Activated gamma-delta T cell treated with Interleukin-2 at 50 U/mL for 16 hours (primary cell): ENCODE measurements at regions not wholly inside any gene's neighbourhood (a gene's known extent, or its start where the extent isn't known, plus 50 kb on each side); places are given as distances from the start of the nearest gene placed in this dataset.

Experiments used
- DNase-seq: peaks from one replicate; pipeline ENCODE4 v3.0.0-alpha.2; 2020

GRCh38 chr22:49522582-49523373 is 304.9 kb downstream of the BRD1 start:
- no peak for DNase-seq

- DNase-seq, result no peak
Observed at GRCh38 chr22:49521787-49522224, 305.9 kb downstream of the BRD1 start.

DNA sequence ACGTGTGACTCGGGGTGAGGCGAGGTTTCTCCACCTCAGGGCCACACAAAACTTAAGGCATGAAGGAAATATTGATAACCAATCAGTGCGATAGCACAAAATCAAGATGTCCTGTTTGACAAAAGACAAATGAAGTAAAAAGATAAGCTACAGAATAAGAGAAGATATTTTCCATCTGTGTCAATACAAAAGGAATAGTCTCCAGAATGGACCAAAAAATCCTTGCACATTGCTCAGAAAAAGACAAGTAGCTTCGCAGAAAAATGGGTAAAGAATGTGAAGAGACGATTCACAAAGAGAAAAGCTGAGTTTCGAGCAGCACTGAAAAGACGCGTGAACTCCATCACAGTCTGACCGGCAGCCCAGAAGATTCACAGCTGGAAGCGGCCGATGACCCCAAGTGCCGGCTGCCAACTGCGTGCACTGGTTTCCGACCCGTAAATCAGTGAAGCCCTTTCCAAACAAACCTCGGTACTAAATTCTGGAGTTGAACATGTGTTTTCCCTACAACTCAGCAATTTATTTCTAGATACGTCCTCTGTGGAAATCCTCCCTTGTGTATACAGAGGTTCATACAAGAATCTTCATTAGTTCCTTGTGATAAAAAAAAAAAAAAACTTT is 308.4 kb downstream of the BRD1 start:
- no peak for DNase-seq

GRCh38 chr22:49518436-49518970 is 309.2 kb downstream of the BRD1 start:
- no peak for DNase-seq

GRCh38 chr22:49517667-49518185 is 309.9 kb downstream of the BRD1 start:
- no peak for DNase-seq

GRCh38 chr22:49517211-49517610 is 310.5 kb downstream of the BRD1 start:
- no peak for DNase-seq

DNA sequence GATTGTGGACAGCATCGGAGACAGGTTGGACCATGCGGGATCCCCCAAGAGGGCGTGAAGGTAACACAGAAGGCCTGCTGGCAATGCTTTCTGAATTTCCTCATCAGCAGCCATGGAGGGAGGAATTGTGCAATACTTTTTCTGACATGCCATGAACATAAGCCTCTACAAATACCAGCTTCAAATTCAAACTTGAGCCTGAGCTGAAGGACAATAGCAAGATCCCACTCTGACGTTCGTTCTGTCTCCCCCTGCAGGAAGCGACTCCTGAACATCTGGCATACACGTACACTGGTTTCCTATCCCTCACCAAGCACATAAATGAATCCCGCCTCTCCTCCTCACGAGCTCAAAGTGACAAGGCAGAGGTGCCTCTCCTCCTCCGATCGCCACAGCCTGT is 312.2 kb downstream of the BRD1 start:
- no peak for DNase-seq

DNA sequence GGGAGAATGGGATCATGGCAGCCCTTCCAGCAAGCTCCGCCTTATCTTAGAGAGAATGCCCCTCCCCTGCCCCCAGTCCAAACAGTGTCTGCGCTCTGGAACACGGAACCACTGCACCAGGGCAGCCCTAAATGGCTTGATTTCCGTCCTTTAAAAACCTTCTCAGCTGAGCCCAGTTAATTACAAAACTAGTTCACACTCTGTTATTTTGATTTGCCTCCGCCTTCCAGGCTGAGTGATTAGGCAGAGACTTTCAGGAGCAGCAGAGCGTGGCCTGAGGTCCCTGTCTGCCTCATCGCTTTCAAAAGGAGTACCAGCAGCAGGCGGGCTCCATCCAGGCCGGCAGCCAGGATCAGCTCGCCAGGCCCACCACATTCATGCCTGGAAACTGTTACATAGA is 313.0 kb downstream of the BRD1 start:
- no peak for DNase-seq

- no peak for DNase-seq
Observed at GRCh38 chr22:49514211-49514610, 313.5 kb downstream of the BRD1 start.

DNA sequence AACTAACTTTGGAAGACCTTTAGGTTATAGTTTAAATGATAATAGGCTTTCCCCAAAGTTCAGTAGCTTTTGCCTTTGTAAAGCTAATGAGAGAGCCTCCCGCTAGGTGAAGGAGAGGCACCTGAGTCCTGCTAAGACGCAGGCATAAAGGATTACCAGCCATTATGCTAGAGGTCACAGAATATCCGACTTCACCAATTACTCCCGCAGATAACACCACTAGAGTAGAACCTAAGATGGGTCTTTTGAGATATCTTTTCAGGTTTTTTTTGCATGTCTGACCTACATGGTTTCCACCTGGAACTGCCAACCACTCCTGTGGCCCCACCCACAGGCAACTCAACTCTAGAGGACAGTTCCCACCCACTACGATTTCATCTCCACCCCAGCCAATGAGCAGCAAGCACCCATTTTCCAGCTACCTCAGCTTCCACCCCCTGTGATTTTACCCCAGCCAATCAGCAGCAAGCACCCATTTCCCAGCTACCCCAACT is 314.3 kb downstream of the BRD1 start:
- DNase-seq, result no peak

DNA sequence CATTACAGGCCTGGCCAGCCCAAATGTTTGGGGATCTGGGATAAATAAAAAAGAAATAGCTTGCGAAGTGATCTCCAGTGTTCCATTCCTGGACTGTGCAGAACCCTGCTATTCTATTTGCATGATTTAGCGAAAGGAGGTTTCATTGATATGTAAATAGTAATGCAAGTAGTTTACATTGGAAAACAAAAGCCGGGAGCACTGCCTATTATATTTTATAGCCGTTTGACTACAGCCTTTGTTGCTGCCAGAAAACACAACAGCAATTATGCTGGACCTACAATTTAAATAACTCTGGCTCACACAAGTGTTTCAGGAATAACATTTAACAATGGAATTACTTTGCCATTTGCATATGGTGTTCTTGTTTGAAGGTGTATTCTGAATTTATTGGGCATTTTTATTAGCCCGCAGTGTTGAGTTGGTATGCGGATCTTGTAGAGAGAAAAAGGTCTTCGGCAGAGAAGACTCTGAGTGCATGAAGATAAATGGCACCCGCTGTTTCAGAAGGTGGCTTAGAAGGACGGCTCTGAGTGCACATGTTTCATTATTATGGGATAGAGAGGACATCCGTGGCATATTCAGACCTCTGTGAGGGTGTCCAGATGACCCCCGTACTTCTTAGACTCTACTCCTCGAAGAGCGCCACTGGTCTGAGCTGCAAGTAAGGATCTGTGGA is 315.0 kb downstream of the BRD1 start:
- DNase-seq, result no peak

DNA sequence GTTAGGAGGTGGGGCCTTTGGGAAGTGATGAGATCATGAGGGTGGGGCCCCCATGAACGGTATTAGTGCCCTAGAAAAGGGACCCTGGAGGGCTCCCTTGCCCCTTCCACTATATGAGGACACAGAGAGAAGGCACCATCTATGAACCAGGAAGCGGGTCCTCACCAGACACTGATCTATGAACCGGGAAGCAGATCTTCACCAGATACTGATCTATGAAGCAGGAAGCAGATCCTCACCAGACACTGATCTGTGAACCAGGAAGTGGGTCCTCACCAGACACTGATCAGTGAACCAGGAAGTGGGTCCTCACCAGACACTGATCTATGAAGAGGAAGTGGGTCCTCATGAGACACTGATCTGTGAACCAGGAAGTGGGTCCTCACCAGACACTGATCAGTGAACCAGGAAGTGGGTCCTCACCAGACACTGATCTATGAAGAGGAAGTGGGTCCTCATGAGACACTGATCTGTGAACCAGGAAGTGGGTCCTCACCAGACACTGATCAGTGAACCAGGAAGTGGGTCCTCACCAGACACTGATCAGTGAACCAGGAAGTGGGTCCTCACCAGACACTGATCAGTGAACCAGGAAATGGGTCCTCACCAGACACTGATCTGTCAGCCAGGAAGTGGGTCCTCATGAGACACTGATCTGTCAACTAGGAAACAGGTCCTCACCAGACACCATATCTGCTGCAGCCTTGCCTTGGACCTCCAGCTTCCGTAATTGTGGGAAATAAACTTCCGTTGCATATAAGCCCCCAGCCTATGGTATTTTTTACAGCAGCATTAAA is 316.1 kb downstream of the BRD1 start:
- DNase-seq, result peak; percentile 18

DNA sequence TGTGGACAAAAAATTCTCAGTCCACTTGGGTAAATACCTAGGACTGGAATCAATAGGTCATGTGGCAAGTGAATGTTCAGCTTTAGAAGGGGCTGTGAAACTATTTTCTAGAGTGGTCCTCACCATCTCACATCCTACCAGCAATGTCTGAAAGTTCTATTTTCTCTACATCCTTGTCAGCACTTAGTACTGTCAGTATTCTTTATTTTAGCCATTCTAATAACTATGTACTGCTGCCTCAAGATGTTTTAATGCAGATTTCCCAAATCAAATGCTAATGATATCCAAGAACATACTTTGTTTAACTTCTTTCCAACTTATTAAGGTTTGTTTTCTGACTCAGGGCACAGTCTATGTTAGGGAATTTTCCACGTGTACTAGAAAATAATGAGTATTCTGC is 317.0 kb downstream of the BRD1 start:
- no peak for DNase-seq

GRCh38 chr22:49509016-49509415 is 318.7 kb downstream of the BRD1 start:
- DNase-seq, result no peak

- DNase-seq, result no peak
Observed at GRCh38 chr22:49508561-49508960, 319.1 kb downstream of the BRD1 start.

GRCh38 chr22:49507607-49508292 is 319.9 kb downstream of the BRD1 start:
- no peak for DNase-seq

DNA sequence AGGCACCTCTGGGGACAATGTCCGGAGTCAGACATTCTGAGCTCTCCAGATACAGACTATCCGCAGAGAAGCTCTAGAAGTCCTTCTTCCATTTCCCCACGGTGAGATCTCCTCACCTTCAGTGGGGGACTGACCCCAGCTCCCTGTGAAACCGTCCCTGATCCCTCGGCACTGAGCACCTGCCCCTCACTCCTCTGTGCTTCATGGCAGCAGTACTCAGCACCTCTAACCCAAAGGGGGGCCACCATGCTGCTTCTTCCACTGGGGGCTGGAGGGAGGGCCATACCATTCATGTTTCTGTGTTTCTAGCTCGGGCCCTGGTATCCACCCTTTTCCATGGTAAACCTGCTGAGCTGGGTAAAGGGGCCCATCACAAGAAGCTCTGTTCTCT is 321.7 kb downstream of the BRD1 start:
- no peak for DNase-seq

GRCh38 chr22:49505337-49506009 is 322.2 kb downstream of the BRD1 start:
- DNase-seq, result no peak

- no peak for DNase-seq
Observed at GRCh38 chr22:49503896-49504521, 323.7 kb downstream of the BRD1 start.

DNA sequence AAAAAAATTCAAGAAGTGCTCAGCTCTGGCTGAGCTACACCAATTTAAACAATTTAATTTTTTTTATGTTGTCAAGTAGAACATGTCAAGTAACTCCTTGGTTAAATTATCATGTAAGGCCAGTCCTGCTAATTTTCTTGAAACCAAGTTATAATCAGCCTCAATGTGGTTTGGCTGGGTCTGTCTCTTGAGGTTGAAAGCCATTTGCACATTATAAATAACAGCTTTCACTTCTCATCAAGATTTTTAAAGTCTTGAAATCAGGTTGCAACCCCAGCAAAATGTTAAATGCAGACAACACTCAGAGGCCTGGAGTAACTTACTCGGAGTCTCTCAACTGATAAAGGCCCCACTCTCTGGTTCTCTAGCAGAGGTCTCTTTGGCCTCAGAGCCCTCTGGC is 324.4 kb downstream of the BRD1 start:
- DNase-seq, result no peak
